Activated CD4-positive, alpha-beta T cell treated with anti-CD3 and anti-CD28 coated beads for 24 hours (primary cell): ENCODE measurements at regions not wholly inside any gene's neighbourhood (a gene's known extent, or its start where the extent isn't known, plus 50 kb on each side); places are given as distances from the start of the nearest gene placed in this dataset.
"Not testable (repeated sequence)": the region's sequence is repeated elsewhere in the genome, so short reads cannot be mapped to it uniquely, and the experiment has no call there.

Experiments used
- DNase-seq, 2 donors: peaks; one replicate each; pipeline ENCODE4 v3.0.0-alpha.2; 2020; ENCODE audit warnings: low read depth in 2 of 2

DNA sequence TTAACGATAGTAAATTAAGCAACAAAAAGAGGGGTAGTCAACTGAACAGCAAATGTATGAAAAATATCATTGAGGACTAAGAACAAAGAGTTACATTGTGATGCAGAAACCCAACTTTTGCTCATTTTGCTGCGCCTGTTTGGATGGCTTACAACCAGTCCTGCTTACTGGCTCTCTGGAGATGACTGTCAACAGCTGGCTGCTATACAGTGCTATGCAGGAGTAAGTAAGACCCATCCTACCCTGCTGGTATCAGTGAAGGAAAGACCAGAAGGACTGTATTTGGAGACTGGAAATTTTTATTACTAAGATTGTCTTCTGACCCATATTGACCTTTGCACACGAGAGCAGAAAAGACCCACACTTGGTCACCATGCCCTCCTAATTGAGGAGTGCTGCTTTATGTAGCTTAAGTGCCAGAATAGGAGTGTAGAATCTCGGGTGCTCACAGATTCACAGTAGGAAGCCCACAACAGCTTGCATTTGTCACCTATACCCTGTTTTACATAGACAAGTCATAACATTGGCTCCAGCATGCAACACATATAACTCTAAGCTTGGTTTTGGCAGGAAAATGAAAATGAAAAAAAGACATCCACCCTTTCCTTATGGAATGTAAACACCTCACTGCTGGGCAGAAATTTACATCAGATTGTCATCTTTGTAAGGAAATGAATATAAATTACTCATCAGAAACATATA, 1915.0 kb upstream of the CELF4 start:
- no peak for DNase-seq

DNA sequence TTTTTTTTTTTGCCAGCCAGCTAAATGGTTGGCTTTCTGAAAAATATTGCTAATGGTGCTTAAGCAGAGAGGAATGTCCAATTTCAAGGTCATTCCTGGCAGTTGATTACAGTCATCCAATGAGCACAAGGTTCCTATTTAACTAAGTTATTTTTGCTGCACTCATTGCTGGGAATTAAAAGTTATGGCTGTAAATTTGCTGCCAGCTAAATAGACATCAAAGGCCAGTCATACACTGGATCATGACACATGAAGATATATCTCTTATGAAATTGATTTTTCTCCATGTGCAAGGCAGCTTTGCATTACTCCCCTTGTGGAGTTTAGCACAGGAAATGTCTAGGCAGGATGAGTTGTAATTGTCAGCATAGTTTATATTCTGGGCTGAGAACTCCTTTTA, 1898.4 kb upstream of the CELF4 start:
- DNase-seq, result no peak

DNA sequence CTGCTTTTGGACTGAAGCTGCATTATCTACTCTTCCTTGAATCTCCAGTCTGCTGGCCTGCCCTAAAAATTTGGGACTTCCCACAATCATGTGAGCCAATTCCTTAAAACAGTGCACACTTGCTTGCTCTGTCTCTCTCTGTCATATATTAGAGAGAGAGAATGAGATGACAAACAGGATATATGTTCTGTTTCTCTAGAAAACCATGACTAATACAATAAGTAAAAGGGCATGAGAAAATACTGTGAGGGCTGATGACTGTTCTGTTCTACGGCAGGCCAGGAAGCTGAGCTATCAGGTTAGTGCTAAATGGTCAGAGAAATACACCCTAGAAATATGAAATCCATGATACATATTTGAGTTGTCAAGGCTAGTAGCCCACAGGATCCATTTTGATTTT, 1896.8 kb upstream of the CELF4 start:
- no peak for DNase-seq

DNA sequence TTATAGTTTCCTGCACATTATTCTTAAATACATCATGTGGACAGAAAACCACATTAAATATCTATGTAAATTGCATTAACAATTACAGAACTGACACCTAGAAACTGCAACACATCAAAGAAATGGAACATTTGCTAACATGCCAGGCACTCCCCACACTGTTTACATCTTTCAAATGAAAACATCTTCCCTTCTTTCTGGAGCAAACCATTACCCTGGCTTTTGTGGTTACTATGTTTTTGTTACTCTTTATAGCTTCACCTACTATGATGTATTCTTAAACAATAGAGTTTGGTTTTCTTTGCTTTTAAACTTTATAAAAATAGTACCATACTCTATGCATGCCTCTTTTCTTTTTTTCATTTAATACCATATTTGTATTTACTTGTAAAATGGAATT, 1894.5 kb upstream of the CELF4 start:
- DNase-seq, result no peak

DNA sequence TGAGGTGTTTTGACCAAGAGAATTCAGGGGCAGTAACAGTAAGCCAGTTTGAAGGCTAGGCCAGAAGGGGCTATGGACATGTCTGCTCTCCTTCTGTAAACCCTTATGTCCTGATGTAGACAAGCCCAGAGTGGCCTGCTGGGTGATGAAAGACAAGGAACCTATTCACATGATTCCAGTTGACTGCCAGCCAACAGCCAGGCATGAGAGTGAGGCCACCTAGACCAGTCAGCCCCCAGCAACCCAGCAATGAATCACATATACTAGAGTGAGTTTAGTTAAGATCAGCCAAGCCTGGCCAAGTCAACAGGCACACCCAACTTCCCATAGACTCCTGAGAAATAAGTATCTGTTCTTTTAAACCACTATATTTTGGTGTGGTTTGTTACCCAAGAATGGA, 1889.7 kb upstream of the CELF4 start:
- DNase-seq, result no peak

DNA sequence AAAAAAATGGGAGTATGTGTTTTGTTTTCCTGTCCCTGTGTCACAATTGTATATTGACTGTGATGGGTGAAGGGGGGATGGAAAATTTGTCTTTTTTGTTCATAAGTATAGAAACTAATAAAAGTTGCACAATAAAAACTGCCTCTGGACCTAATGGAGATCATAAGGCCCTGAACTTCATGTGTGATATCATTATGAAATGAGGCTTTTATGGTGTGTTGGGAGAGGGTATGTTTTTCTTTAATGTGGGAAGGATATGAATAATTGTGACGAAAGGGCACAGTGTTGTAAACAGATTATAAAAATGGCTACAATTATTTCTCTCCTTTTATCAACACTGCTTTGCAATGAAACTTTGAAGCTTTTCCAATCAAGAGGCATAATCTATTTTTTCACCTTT, 1889.3 kb upstream of the CELF4 start:
- DNase-seq, result no peak

DNA sequence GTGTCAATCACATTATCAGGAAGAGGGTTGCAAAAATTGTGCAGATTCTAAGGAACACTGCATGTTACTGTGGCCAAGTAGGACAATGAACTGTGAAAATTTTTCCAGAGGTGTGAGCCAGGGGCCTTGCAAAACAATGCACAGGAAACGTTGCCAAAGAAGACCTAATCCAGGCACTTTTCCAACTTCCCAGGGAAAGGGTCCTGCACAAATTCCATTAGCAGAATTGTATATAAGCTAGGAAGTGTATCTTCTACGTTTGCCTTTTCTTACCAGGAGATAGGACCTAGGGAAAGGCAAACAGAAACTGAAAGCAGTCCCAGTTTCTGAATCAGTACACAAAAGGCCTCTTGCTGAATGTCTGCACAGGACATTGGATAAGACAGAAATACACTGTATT, 1888.3 kb upstream of the CELF4 start:
- no peak for DNase-seq

DNA sequence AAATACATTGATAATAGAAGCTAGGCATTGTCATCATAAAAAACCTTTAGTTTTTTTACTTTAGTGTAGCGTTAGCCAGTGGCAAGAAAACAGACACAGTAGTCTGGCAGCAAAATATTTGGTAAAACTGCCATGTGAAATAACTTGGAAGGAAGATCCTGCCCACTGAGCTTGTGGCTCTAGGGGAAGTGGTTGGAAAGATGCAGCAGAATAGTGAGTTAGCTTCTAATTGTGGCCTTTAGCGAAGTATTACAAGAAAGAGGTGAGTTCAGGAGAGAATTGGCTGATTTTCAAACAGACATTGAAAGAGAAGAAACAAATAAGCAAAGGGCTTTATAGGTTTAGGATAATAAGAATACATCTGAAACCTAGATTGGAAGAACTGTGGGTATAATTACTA, 1887.8 kb upstream of the CELF4 start:
- no peak for DNase-seq

DNA sequence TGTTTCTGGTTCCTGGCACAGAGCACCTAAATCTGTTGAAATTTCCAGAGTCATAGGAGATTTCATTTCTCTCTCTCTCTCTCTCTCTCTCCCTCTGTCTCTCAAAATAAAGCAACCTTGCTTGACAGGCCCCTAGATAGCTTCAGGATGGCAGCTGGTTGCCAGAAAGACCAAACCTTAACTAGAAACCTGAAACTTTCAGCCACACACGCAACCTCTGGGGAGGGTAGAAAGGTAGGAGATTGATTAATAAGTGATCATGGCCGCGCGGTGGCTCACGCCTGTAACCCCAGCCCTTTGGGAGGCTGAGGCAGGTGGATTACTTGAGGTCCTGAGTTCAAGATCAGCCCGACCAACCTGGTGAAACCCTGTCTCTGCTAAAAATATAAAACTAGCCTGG, 1885.4 kb upstream of the CELF4 start:
- DNase-seq, result no peak

DNA sequence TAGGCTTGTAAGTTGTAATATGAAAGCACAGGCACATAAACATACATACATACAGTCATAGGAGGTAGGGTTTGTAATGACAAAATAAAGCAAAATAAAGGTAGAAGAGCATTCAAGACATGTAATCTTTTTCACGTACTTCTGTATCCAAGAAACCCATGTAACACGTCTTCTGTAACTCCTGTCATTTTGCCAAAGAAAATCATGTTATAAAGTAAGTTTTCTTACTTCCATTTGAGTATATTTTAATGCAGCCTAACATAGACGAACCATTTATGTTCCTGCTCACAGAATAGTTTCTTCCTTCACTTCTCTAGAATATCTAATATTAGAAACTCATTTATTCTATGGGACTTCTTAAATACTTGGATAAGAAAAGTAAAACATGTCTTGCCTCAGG, 1884.0 kb upstream of the CELF4 start:
- DNase-seq, result no peak

DNA sequence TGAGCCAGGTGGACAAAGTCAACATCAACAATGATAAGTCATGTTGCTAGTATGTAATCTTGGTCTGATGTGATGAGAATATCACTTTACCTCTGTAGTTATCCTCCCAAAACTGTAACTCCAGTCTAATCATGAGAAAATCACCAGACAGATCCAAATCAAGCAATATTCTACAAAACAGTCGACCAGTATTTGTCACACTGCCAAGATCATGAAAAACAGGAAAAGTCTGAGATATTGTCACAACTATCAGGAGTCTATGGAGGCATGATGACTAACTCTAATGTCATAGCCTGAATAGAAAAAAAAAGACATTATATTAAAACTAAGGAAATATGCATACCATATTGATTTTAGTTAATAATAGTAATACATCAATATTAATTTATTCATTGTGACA, 1883.3 kb upstream of the CELF4 start:
- no peak for DNase-seq

DNA sequence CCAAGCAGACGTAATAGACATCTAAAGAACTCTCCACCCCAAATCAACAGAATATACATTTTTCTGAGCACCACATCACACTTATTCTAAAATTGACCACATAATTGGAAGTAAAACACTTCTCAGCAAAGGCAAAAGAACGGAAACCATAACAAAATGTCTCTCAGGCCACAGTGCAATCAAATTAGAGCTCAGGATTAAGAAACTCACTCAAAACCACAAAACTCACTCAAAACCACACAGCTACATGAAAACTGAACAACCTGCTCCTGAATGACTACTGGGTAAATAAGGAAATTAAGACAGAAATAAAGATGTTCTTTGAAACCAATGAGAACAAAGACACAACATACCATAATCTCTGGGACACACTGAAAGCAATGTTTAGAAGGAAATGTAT, 1879.4 kb upstream of the CELF4 start:
- not testable (repeated sequence) for DNase-seq

DNA sequence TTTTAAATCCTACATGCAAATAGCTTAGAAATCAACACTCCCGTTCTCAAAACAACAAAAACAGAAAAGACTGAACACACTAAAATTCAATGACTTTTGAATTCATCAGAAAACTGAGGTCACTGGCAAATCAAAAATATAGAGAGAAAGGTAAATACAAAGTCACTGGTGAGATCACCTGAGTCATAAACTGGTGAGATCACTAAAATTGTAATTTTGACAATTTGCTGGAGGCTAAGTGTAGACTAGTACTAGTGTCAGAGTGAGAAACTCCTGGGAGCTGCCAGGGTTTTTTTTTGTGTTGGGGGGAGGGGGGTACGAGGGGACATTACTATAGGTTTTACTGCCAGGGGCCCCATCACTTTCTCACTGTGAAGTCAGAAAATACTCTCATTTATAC, 1876.0 kb upstream of the CELF4 start:
- DNase-seq, result no peak

DNA sequence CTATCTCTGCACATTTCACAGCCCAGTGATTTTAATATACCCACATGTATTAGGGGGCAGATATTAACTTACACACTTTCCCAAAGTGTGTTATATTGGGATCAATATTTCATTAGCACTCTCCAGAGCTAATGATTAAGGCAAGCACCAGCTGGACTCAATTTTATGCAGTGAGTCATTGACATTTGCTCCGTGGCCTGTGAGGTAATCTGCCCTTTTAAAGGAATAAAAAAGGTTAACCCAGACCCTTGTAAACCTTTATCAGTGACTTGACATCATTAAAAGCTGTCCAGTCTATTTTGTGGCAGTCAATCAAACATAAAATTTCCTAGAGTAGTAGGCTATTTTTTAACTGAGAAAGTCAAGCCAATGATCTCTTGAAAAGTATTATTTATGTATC, 1870.4 kb upstream of the CELF4 start:
- no peak for DNase-seq

DNA sequence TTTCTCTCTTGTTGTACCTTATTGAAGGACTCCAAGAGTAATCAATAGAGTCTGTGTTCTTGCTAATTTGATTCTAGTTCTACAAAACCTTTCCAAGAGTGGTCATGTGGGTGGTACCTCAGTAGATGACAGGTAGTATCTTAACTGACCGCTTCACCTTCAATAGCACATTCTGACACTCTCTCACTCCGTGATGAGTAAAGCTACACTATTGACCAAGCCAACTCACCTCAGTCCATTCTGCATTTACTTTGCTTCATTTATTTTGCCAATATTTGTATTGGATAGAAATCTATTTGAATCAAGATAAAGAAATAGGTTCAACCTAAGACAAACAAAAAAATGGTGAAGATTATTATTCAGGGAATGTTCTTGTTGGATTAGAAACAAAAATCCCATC, 1869.6 kb upstream of the CELF4 start:
- DNase-seq, result no peak

DNA sequence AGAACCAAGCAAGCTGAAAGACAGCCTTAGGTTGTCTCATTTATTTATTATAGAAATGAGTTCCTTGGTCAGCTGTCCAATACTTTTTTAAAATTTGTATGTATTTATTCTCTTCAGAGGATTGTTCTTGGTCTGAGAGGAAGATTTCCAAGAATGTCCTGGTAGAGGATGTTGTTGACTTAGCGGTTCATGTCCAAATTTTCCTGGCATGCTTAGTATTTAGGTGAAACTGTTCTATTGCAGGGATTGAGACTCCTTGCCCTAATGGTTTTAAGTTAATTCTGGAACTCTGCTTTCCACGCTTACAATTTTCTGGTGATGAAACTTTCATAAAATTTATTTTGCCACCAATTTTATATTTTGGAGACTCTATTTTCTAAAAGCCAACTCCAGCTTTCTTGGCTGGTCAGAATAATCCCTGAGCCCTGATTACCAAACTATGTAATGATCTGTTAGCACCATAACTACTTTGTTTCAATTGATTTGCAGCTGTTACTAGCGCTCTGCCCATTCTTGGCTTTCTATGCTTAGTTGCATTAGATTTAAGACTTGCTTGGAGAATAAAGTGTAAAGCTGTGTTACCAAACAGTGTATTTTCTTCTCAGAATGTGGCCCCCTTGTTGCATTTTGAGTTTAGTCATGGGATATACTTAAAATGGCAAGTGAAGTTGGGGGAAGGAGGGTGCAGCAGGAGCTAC, 1868.8 kb upstream of the CELF4 start:
- DNase-seq, result no peak

DNA sequence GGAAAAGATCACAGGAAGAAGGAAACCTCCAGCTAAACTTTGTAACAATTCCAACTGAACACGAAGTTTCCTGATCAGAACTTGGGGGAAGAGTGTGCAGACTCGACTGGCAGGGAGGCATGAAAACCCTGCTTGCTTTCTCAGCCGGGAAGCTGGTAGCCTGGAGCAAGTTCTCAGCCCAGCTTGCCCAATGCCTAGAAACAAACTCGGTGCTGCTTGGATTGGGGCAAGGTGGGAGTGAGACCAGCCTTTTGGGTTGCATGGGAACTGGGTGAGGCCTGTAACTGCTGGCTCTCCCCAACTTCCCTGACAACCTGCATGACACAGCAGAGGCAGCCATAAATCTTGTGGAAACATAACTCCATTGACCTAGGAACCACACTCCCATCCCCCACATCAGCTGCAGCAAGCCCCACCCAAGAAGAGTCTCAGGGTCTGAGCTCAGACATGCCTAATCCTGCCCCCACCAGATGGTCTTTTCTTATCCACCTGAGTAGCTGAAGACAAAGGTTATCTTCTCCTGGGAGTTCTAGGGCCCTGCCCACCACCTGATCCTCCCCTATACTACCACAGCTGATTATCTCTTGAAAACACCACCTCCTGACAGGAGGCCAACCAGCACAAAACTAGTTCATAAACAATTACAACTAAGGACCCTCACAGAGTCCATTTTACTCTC, 1859.7 kb upstream of the CELF4 start:
- DNase-seq, result no peak

DNA sequence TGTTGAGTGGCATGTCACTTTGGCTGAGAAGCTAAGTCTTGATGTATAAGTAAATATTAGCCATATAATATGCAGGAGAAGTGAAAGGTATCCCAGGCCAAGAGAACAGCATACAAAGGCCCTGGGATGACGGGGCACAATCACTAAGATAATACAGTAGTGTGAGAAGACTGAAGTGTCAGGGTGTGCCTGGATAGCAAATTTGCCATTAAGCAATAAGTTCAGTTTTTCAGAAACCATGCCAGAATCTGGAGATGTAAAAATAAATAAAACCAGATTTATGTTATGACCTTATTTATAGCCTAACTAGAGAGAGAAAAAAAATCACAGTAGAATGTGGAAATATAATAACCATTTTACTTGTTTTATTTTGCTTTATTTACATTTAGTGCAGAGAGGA, 1858.7 kb upstream of the CELF4 start:
- DNase-seq, result no peak

DNA sequence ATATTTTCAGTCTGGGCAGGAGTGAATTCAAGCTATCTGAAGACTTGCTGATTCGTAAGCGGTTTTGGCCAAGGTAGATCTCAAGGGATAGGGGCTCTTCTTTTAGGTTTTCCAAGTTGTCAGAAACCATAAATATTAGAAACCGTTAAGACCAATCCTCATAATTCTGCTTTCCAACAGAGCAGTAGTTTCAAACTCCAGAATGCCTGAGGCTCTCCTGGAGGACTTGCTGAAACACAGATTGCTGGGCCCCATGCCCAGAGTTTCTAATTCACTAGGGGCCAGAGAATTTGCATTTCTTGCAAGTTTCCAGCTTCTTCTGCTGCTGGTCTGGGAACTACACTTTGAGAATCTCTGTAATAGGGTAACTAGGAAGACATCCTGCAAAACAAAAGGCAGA, 1855.7 kb upstream of the CELF4 start:
- DNase-seq, result no peak

DNA sequence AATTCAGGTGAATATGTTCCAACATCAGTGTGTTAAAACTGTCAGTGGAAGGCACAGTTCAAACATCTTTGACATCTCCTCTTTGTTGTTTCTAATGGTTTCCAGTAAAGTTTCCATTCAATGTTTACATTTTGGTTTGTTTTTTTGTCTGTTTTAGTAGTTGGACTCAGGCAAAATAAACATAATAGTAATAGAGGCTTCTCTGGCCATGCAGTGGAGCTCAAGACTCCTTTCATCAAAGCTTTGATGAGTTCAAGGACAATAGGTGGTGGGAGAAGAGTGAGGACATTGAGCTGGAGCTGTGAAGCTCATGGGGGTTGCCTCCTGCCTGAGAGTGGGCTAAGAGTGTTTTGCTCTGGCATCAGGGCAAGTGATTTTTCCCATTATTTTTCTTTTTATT, 1853.7 kb upstream of the CELF4 start:
- DNase-seq, result no peak

DNA sequence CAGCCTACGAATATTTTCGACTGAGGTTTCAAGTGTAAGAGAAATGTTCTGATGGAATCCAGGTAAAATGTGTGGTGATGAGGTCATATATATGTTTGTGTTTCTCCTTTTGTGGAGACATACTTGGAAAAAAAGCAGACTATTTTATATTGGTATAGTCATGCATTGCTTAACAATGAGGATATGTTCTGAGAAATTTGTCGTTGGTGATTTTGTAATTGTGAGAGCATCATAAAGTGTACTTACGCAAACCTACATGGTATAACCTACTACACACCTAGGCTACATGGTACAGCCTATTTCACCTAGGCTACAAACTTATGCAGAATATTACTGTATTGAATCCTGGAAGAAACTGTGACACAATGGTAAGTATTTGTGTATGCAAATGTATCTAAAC, 1849.9 kb upstream of the CELF4 start:
- no peak for DNase-seq

DNA sequence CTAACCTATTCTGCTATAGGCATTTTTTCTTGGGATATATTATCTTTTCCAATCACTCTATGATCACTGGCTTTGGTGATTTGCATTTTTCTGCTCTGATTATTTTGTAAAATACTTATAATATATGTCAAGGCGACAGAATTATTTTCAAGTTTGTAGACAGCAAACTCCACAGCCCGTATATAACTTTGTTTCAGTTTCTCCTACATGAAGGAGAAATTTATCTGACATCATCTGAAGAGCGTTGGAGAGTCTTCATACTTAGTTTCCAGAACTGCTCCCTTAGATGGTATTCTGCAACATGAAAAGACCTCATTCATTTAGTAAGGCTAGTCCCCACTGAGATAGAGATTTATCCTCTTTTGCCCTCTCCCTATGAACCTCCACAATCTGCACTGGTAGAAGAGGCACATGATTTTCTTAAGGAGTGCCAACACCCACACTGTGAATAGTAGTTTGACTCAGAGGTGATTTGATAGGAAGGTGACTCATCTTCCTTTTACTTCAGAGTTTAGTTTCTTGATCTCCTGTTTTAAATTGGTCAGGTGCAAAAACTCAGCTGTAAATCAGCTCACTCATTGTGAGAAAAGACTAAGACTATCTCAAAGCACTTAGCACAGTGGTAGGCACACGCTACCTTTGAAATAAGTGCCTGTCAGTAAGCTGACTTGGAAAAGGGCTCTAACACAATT, 1848.6 kb upstream of the CELF4 start:
- DNase-seq, result no peak

DNA sequence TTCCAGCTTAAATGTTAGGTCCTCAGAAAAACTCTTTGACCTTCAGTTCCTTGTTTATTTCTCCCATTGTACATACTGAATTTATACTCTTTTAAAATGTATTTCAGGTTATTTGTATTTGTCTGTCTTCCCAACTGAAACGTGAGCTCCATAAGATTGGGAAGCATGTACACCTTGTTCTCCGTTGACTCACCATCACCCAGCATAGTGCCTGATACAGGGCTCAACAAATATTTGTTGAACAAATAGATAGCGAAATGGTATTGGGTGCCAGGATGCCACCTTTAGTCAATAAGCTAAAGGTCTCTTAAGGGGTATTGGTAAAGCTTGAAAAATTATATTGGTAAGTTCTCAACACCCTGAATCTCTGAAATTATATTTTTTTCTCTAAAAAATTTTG, 1841.3 kb upstream of the CELF4 start:
- DNase-seq, result no peak
